Stimulated activated CD4-positive, alpha-beta T cell treated with anti-CD3 and anti-CD28 coated beads, Interleukin-12 subunit alpha, Interleukin-12 subunit beta, amount 100 ng/mL, for 4 hours (primary cell): ENCODE measurements at regions not wholly inside any gene's neighbourhood (a gene's known extent, or its start where the extent isn't known, plus 50 kb on each side); places are given as distances from the start of the nearest gene placed in this dataset.

Experiments used
- DNase-seq: peaks from one replicate; pipeline ENCODE4 v3.0.0-alpha.2; 2020

- no peak for DNase-seq
These were observed 233.0 kb upstream of the SGCD start for GRCh38 chr5:156094001-156094400.

GRCh38 chr5:156095709-156096241, 231.2 kb upstream of the SGCD start:
- DNase-seq, result no peak

GRCh38 chr5:156096259-156096658, 230.7 kb upstream of the SGCD start:
- no peak for DNase-seq

GRCh38 chr5:156103155-156103885, 223.6 kb upstream of the SGCD start:
- DNase-seq, result no peak

- DNase-seq, result no peak
These were observed 217.5 kb upstream of the SGCD start for GRCh38 chr5:156109317-156110023.

GRCh38 chr5:156119692-156120091, 207.3 kb upstream of the SGCD start:
- no peak for DNase-seq

GRCh38 chr5:156120777-156121176, 206.2 kb upstream of the SGCD start:
- DNase-seq, result no peak

- no peak for DNase-seq
These were observed 205.7 kb upstream of the SGCD start for GRCh38 chr5:156121234-156121633.

GRCh38 chr5:156121882-156122281, 205.1 kb upstream of the SGCD start:
- no peak for DNase-seq

- no peak for DNase-seq
These were observed 202.3 kb upstream of the SGCD start for GRCh38 chr5:156124708-156125107.

- no peak for DNase-seq
These were observed 201.8 kb upstream of the SGCD start for GRCh38 chr5:156125118-156125517.

GRCh38 chr5:156126716-156127115, 200.2 kb upstream of the SGCD start:
- no peak for DNase-seq

GRCh38 chr5:156128026-156128425, 198.9 kb upstream of the SGCD start:
- no peak for DNase-seq

- DNase-seq, result no peak
These were observed 192.7 kb upstream of the SGCD start for GRCh38 chr5:156134216-156134615.

GRCh38 chr5:156135531-156135930, 191.4 kb upstream of the SGCD start:
- DNase-seq, result no peak

GRCh38 chr5:156137071-156137869, 189.7 kb upstream of the SGCD start:
- DNase-seq, result no peak

- no peak for DNase-seq
These were observed 184.1 kb upstream of the SGCD start for GRCh38 chr5:156142867-156143266.

GRCh38 chr5:156147261-156147943, 179.6 kb upstream of the SGCD start:
- DNase-seq, result no peak

- DNase-seq, result no peak
These were observed 179.0 kb upstream of the SGCD start for GRCh38 chr5:156147944-156148285.

GRCh38 chr5:156148301-156148700, 178.7 kb upstream of the SGCD start:
- DNase-seq, result no peak

- no peak for DNase-seq
These were observed 177.8 kb upstream of the SGCD start for GRCh38 chr5:156149213-156149612.

GRCh38 chr5:156153602-156154001, 173.4 kb upstream of the SGCD start:
- no peak for DNase-seq

- no peak for DNase-seq
These were observed 172.2 kb upstream of the SGCD start for GRCh38 chr5:156154757-156155156.
